H1 (cell line): ENCODE measurements at regions not wholly inside any gene's neighbourhood (a gene's known extent, or its start where the extent isn't known, plus 50 kb on each side); places are given as distances from the start of the nearest gene placed in this dataset.

Experiments
- CTCF ChIA-PET: fragments of 300-600 bp; sonication (Branson Sonifier 250); formaldehyde crosslinking; loops from one replicate; lab custom pipeline; 2021; ENCODE audit not compliant: partially characterized antibody; lab: Charles Lee
- POLR2A ChIA-PET: fragments of 300-600 bp; sonication (Branson Sonifier 250); formaldehyde crosslinking; loops from one replicate; lab custom pipeline; 2021; ENCODE audit warnings: inconsistent platforms; ENCODE audit not compliant: partially characterized antibody; lab: Charles Lee
- DNase-seq, 2 experiments: peaks; one replicate each; pipeline versions ENCODE4 v3.0.0 to v3.0.0-alpha.2; 2010 to 2022; ENCODE audit warnings: low spot score in 2 of 2, low read depth in 1 of 2, mixed read lengths in 1 of 2
- FAIRE-seq: peaks from 2 replicates; lab custom pipeline; 2011; peaks lifted over from hg19 to GRCh38; lab: Jason Lieb, UNC
- H2AFZ ChIP-seq: 2 replicates; pipeline ENCODE4 v1.8.1; 2012; ENCODE audit warnings: low read length, inconsistent platforms
- H2AK5ac ChIP-seq: 2 replicates; pipeline ENCODE4 v1.6.1; 2013; ENCODE audit warnings: low read depth, low read length
- H2BK120ac ChIP-seq: replicated peaks from 2 replicates; pipeline ENCODE3; 2013; ENCODE audit warnings: low read depth, low read length, inconsistent platforms
- H2BK12ac ChIP-seq: 2 replicates; pipeline ENCODE4 v1.6.1; 2013; ENCODE audit warnings: low read depth, low read length
- H2BK15ac ChIP-seq: 2 replicates; pipeline ENCODE4 v1.6.1; 2013; ENCODE audit warnings: low read length
- H2BK20ac ChIP-seq: 2 replicates; pipeline ENCODE4 v1.6.1; 2013; ENCODE audit warnings: low read length
- H2BK5ac ChIP-seq: 2 replicates; pipeline ENCODE4 v1.6.1; 2013; ENCODE audit warnings: low read depth, low read length
- H3K14ac ChIP-seq: 2 replicates; pipeline ENCODE4 v1.6.1; 2013; ENCODE audit warnings: inconsistent platforms; ENCODE audit not compliant: insufficient read length
- H3K18ac ChIP-seq: 2 replicates; pipeline ENCODE4 v1.6.1; 2013; ENCODE audit warnings: low read length; ENCODE audit errors: extremely low read depth
- H3K23ac ChIP-seq: 2 replicates; pipeline ENCODE4 v1.6.1; 2013; ENCODE audit warnings: inconsistent platforms; ENCODE audit not compliant: insufficient read length
- H3K23me2 ChIP-seq: 2 replicates; pipeline ENCODE4 v1.6.1; 2013; ENCODE audit warnings: low read depth, low read length
- H3K27ac ChIP-seq: 2 replicates; pipeline ENCODE4 v1.6.1; 2011; ENCODE audit warnings: low read depth, low read length, inconsistent platforms
- H3K27me3 ChIP-seq, 4 experiments: replicated peaks in 1 of 4; 1 replicate in 1 of 4; 2 replicates in 3 of 4; pipeline versions ENCODE4 v1.6.1 to v1.8.1; 2011 to 2013; ENCODE audit warnings: low read length in 3 of 4, mild to moderate bottlenecking in 3 of 4, inconsistent platforms in 2 of 4, mixed read lengths in 2 of 4, moderate library complexity in 1 of 4; ENCODE audit not compliant: control insufficient read depth in 3 of 4, insufficient read depth in 3 of 4; ENCODE audit errors: extremely low read depth in 1 of 4
- H3K36me3 ChIP-seq, 4 experiments: 2 replicates each; pipeline versions ENCODE4 v1.6.1 to v1.8.1; 2011 to 2013; ENCODE audit warnings: mild to moderate bottlenecking in 4 of 4, low read length in 3 of 4, moderate library complexity in 2 of 4, control low read depth in 1 of 4, inconsistent platforms in 1 of 4; ENCODE audit not compliant: insufficient read depth in 4 of 4, control insufficient read depth in 2 of 4
- H3K4ac ChIP-seq: replicated peaks from 2 replicates; pipeline ENCODE3; 2013; ENCODE audit warnings: low read length, low read depth, mixed read lengths, inconsistent platforms; ENCODE audit not compliant: insufficient read length
- H3K4me1 ChIP-seq, 4 experiments: replicated peaks in 1 of 4; 1 replicate in 1 of 4; 2 replicates in 3 of 4; pipeline versions ENCODE4 v1.6.1 to v1.8.1; 2011 to 2013; ENCODE audit warnings: low read length in 3 of 4, inconsistent platforms in 2 of 4, mixed read lengths in 1 of 4; ENCODE audit not compliant: insufficient read depth in 4 of 4, control insufficient read depth in 3 of 4
- H3K4me2 ChIP-seq, 2 experiments: 2 replicates each; pipeline versions ENCODE4 v1.6.1 to v1.8.1; 2011 to 2013; ENCODE audit warnings: low read depth in 2 of 2, low read length in 2 of 2, control low read depth in 1 of 2, inconsistent platforms in 1 of 2, mild to moderate bottlenecking in 1 of 2; ENCODE audit not compliant: insufficient read depth in 1 of 2
- H3K4me3 ChIP-seq, 4 experiments: fragments of 200-600, 300-600 bp in 1 of 4; sonication (generic), shearing (Covaris generic), sonication (Bioruptor Twin) in 1 of 4; 2 replicates each; pipeline versions ENCODE4 v1.5.1 to v1.8.1; 2011 to 2016; ENCODE audit warnings: low read length in 4 of 4, low read depth in 3 of 4, control low read depth in 2 of 4, inconsistent platforms in 2 of 4, mild to moderate bottlenecking in 2 of 4, mixed read lengths in 1 of 4, moderate library complexity in 1 of 4; ENCODE audit not compliant: insufficient read depth in 2 of 4; ENCODE audit errors: extremely low read depth in 1 of 4
- H3K56ac ChIP-seq: replicated peaks from 2 replicates; pipeline ENCODE3; 2013; ENCODE audit warnings: low read depth, mild to moderate bottlenecking, mixed read lengths, low read length, inconsistent platforms; ENCODE audit not compliant: insufficient read length
- H3K79me1 ChIP-seq: 2 replicates; pipeline ENCODE4 v1.6.1; 2013; ENCODE audit warnings: low read depth, low read length, control low read depth
- H3K79me2 ChIP-seq, 2 experiments: 2 replicates each; pipeline versions ENCODE4 v1.6.1 to v1.8.1; 2012 to 2013; ENCODE audit warnings: low read length in 2 of 2, mild to moderate bottlenecking in 2 of 2, inconsistent platforms in 1 of 2; ENCODE audit not compliant: insufficient read depth in 2 of 2, control insufficient read depth in 1 of 2
- H3K9ac ChIP-seq, 4 experiments: replicated peaks in 1 of 4; 1 replicate in 1 of 4; 2 replicates in 3 of 4; pipeline versions ENCODE4 v1.6.1 to v1.8.1; 2011 to 2013; ENCODE audit warnings: low read depth in 3 of 4, low read length in 3 of 4, control low read depth in 2 of 4, mild to moderate bottlenecking in 2 of 4, moderate library complexity in 2 of 4, inconsistent platforms in 1 of 4; ENCODE audit errors: extremely low read depth in 1 of 4
- H3K9me3 ChIP-seq, 2 experiments: 2 replicates each; pipeline versions ENCODE4 v1.6.1 to v1.8.1; 2012 to 2013; ENCODE audit warnings: mild to moderate bottlenecking in 2 of 2, moderate library complexity in 2 of 2, control low read depth in 1 of 2, inconsistent platforms in 1 of 2, low read depth in 1 of 2, low read length in 1 of 2, mixed read lengths in 1 of 2; ENCODE audit not compliant: insufficient read depth in 2 of 2
- H4K20me1 ChIP-seq, 2 experiments: replicated peaks in 1 of 2; 2 replicates each; pipeline versions ENCODE3 to v1.8.1; 2011 to 2013; ENCODE audit warnings: inconsistent platforms in 2 of 2, low read length in 2 of 2, mild to moderate bottlenecking in 1 of 2; ENCODE audit not compliant: insufficient read depth in 2 of 2, control insufficient read depth in 1 of 2
- H4K5ac ChIP-seq: 2 replicates; pipeline ENCODE4 v1.6.1; 2013; ENCODE audit warnings: low read length, low read depth, mixed read lengths, inconsistent platforms; ENCODE audit not compliant: insufficient read length
- H4K8ac ChIP-seq: 2 replicates; pipeline ENCODE4 v1.8.0; 2013; ENCODE audit warnings: mild to moderate bottlenecking, moderate library complexity, low read length, inconsistent platforms; ENCODE audit not compliant: insufficient read depth; ENCODE audit errors: extremely low read depth
- H4K91ac ChIP-seq: replicated peaks from 2 replicates; pipeline ENCODE3; 2013; ENCODE audit warnings: low read length, mixed read lengths, inconsistent platforms; ENCODE audit not compliant: insufficient read length
- BCL11A ChIP-seq, 2 experiments: IDR thresholded peaks; one replicate each; pipeline ENCODE4 v1.6.1; 2011; ENCODE audit warnings: low read depth in 2 of 2, low read length in 2 of 2, mild to moderate bottlenecking in 2 of 2
- CBX8 ChIP-seq: fragments of 300-800, 300-1000 bp; sonication (generic); IDR thresholded peaks from 2 replicates; pipeline ENCODE4 v1.7.1; 2016; ENCODE audit warnings: low read depth, low read length, borderline replicate concordance
- CHD1 ChIP-seq: IDR thresholded peaks from 2 replicates; pipeline ENCODE4 v1.6.1; 2012; ENCODE audit warnings: low read depth, low read length, improper control_type of control experiment
- CTCF ChIP-seq, 3 experiments: IDR thresholded peaks; 1 replicate in 2 of 3; 2 replicates in 1 of 3; pipeline versions ENCODE4 v1.5.1 to v1.6.1; 2011; ENCODE audit warnings: low read length in 3 of 3, mild to moderate bottlenecking in 3 of 3, inconsistent platforms in 2 of 3, low read depth in 1 of 3, moderate library complexity in 1 of 3; ENCODE audit not compliant: insufficient read depth in 1 of 3; ENCODE audit errors: control extremely low read depth in 1 of 3
- EZH2 ChIP-seq: fragments of 200-600 bp; sonication (generic); IDR thresholded peaks from 2 replicates; pipeline ENCODE4 v1.7.1; 2012; ENCODE audit warnings: low read depth, mild to moderate bottlenecking, moderate library complexity, low read length, inconsistent platforms; ENCODE audit not compliant: severe bottlenecking
- JUN ChIP-seq: IDR thresholded peaks from 2 replicates; pipeline ENCODE4 v1.6.1; 2011; ENCODE audit warnings: low read depth, mild to moderate bottlenecking, improper control_type of control experiment, low read length
- MAFK ChIP-seq: IDR thresholded peaks from 2 replicates; pipeline ENCODE4 v1.6.1; 2012; ENCODE audit warnings: low read depth, mild to moderate bottlenecking, improper control_type of control experiment, low read length
- POLR2A ChIP-seq, 2 experiments: IDR thresholded peaks; 1 replicate in 1 of 2; 2 replicates in 1 of 2; pipeline ENCODE4 v1.6.1; 2011; ENCODE audit warnings: low read depth in 2 of 2, low read length in 2 of 2, mild to moderate bottlenecking in 2 of 2; ENCODE audit errors: control extremely low read depth in 1 of 2
- RXRA ChIP-seq: IDR thresholded peaks from 2 replicates; pipeline ENCODE4 v1.6.1; 2011; ENCODE audit warnings: low read depth, mild to moderate bottlenecking, low read length, moderate library complexity; ENCODE audit not compliant: insufficient read depth
- SP4 ChIP-seq: IDR thresholded peaks from 2 replicates; pipeline ENCODE4 v1.6.1; 2012; ENCODE audit warnings: low read length, inconsistent platforms
- SRF ChIP-seq: IDR thresholded peaks from 2 replicates; pipeline ENCODE4 v1.6.1; 2011; ENCODE audit warnings: mild to moderate bottlenecking, low read depth, low read length, moderate library complexity
- TEAD4 ChIP-seq: IDR thresholded peaks from 2 replicates; pipeline ENCODE4 v1.6.1; 2012; ENCODE audit warnings: low read depth, low read length, inconsistent platforms, mixed read lengths
- ZNF274 ChIP-seq: IDR thresholded peaks from 2 replicates; pipeline ENCODE4 v1.7.0; 2012; ENCODE audit warnings: low read length, borderline replicate concordance; ENCODE audit errors: extremely low read depth
- WGBS, 2 experiments: shearing (Covaris generic) in 1 of 2; methylation state at CpG; one replicate each; pipeline versions ENCODE4 v1.1.6 to v1.1.7; 2013 to 2015; ENCODE audit warnings: low lambda C conversion rate in 2 of 2, mixed read lengths in 2 of 2, inconsistent platforms in 1 of 2, low coverage in 1 of 2, missing lambda C conversion rate in 1 of 2; ENCODE audit not compliant: insufficient replicate concordance in 2 of 2, insufficient coverage in 1 of 2, insufficient read length in 1 of 2; ENCODE audit errors: extremely low coverage in 1 of 2, missing lambda C conversion rate in 1 of 2; 5-methylcytosine and 5-hydroxymethylcytosine counted together

GRCh38 chr6:141490982-141491381 is 641.7 kb upstream of the GJE1 start:
- no peaks in the 10 kb centered on the region for H3K9me3 ChIP-seq
- no peak overlapping the region for H3K14ac ChIP-seq
- H4K20me1 ChIP-seq: no peaks in the 10 kb centered on the region
- H3K56ac ChIP-seq: no peak overlapping the region
- H4K5ac ChIP-seq: no peak overlapping the region
- H2BK5ac ChIP-seq: no peak overlapping the region
- H2AK5ac ChIP-seq: no peak overlapping the region
- H3K4me1 ChIP-seq: no peaks in the 10 kb centered on the region
- no peak overlapping the region for H2AFZ ChIP-seq
- 93% methylated on average over 3 of the region's 3 CpGs; no CpG with 5 or more reads in 1 of the 2 experiments for WGBS, 2 experiments
- DNase-seq (no peak), FAIRE-seq (no peak)
- H4K91ac ChIP-seq: no peak overlapping the region
- ChIA-PET CTCF (interaction anchor here (0.6 kb wide), 1 partner anchor 632 kb away, joined by 3 read pairs; no protein-coding TSS in a partner anchor), POLR2A (no interaction called here)
- no peaks in the 10 kb centered on the region for H3K79me2 ChIP-seq
- H3K18ac ChIP-seq: no peak overlapping the region
- H3K23me2 ChIP-seq: no peaks in the 10 kb centered on the region
- no peak overlapping the region for H3K23ac ChIP-seq
- H3K79me1 ChIP-seq: no peaks in the 10 kb centered on the region
- no peak overlapping the region for H2BK12ac ChIP-seq
- no peak overlapping the region for H2BK20ac ChIP-seq
- H3K4ac ChIP-seq: no peak overlapping the region
- no peak overlapping the region for H3K27ac ChIP-seq
- no peak overlapping the region for H3K9ac ChIP-seq
- no peaks in the 10 kb centered on the region for H3K36me3 ChIP-seq
- H2BK15ac ChIP-seq: no peak overlapping the region
- no peak overlapping the region for H3K4me2 ChIP-seq
- H4K8ac ChIP-seq: no peak overlapping the region
- no peaks in the 10 kb centered on the region for H3K27me3 ChIP-seq
- no peak overlapping the region for H3K4me3 ChIP-seq
- H2BK120ac ChIP-seq: no peak overlapping the region
- TF ChIP-seq CHD1: no peak
- TF ChIP-seq ZNF274: no peak
- no peak for TF ChIP-seq RXRA
- TF ChIP-seq CBX8: no peak
- no peak for TF ChIP-seq CTCF (IDR thresholded peaks at IDR 0.05; ENCODE audit: control extremely low read depth in 1 of 3, insufficient read depth in 1 of 3, low read depth in 1 of 3, low read length in 3 of 3)
- no peak for TF ChIP-seq TEAD4
- no peak for TF ChIP-seq POLR2A (IDR thresholded peaks at IDR 0.05; ENCODE audit: control extremely low read depth in 1 of 2, low read depth in 2 of 2, low read length in 2 of 2)
- no peak for TF ChIP-seq EZH2
- no peak for TF ChIP-seq BCL11A (IDR thresholded peaks at IDR 0.05; ENCODE audit: low read depth in 2 of 2, low read length in 2 of 2)
- TF ChIP-seq SP4: no peak
- no peak for TF ChIP-seq MAFK
- TF ChIP-seq JUN: no peak
- no peak for TF ChIP-seq SRF
